T-helper 2 cell (primary cell): ENCODE measurements at regions not wholly inside any gene's neighbourhood (a gene's known extent, or its start where the extent isn't known, plus 50 kb on each side); places are given as distances from the start of the nearest gene placed in this dataset.
"Not testable (repeated sequence)": the region's sequence is repeated elsewhere in the genome, so short reads cannot be mapped to it uniquely, and the experiment has no call there.

Source experiments
- DNase-seq, 5 experiments: peaks; one replicate each; pipeline versions ENCODE4 v3.0.0 to v3.0.0-alpha.2; 2012 to 2022

DNA sequence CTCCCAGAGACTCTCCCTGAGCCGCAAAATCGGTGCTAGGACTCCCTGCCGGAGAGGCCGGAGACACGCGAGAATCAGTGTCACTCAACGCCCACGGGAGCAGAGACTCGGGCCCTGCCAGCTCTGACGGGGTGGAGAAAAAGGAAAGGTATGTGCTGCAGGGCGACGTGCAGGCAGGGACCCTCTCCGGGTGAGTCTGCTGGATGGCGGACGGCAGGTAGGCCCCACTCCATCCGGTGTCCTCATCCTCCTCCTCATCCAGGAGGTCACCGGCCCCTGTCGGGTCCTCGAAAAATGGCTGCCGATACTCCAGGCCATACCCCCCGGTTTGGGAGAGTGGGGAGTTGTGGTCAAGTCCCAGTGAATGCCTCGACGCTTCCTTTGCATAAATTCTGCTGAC lies 110.7 kb downstream of the PMAIP1 start:
- no peak for DNase-seq

DNA sequence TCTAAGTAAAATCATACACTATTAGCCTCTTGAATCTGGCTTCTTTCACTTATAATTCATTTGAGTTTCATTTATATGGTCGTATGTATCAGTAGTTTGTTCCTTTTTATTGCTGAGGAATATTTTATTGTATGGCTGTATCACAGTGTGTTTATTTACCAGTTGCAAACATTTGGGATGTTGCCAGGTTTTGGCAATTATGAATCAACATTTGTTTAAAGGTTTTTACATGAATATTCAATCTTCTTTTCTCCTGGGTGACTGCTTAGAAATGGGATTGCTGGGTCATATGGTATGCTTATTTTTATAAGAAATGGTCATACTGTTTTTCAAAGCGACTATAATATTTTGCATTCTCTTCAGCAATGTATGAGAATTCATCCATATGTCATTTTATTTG lies 107.9 kb downstream of the PMAIP1 start:
- no peak for DNase-seq

DNA sequence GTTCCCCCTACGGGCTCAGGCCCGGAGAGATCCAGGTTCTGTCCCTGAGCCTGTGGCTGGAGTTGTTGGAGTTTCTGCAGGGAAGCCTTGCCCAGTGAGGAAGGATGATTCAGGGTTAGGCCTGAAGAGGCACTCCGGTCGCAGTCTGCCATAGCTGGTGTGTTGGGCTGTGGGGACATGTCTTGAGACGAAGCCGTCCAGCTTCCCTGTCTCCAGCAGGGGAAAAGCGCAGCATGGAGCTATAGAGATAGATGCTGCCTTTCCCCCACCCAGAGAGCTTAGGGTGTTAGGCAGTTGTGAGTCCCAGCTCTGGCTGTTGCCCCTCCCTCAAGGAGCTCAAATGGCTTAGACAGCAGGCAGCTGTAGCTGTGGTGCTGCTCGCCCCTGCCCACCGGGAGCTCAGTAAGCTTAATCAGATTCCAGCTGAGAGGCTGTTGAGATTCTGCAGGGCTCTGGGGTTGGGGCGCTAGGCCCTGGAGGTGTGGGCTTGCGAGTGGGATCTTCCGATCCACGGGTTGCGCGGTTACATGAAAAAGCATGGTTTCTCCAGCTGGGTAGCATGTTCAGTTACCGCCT lies 103.9 kb downstream of the PMAIP1 start:
- no peak for DNase-seq

DNA sequence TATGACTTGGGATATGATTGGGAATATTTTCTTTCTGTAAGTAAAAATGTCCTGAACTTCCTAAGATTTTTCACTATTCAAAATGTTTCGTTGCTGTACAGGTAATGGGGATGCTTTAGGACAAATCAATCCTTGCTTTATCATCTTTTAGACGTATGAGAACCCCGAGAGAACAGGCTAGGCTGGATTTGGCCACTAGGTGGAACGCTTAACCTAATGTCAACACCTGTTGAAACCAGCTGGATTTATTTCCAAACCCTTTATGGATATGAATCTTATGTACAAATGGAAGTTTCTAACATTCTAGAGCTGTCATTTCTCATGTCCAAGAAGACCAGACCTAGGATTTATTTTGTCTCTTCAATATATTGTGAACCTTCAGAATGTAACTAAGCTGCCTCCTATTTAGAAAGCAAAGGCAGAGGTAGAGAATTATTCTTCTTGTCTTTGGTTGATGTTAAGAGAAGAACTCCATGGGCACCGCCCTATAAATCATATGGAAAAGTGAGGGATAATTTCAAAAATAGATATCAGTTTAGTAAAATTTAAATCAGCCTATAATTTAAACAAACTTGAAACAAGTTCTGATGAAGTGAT lies 96.7 kb downstream of the PMAIP1 start:
- DNase-seq: peak in 1 of 5 experiments; percentile 16

DNA sequence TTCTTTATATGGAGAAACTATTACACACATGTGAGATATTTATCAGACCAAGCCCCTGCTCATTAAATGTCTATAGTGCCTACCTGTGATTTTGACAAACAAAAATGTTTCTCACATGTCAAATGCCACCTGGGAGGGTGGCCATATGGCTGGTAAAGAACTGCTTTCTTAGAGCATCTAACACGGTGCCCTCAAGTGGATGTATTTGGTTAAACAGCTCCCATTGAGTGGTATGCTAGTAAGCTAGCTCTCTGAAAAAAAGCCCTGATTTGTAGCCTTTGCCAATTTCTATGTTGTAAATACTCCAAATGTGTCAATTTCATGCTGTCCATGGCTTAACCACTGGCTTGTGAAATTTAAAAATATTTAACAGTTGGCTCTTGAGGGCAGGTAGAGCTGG lies 94.6 kb downstream of the PMAIP1 start:
- DNase-seq: peak in 1 of 5 experiments; percentile 30

DNA sequence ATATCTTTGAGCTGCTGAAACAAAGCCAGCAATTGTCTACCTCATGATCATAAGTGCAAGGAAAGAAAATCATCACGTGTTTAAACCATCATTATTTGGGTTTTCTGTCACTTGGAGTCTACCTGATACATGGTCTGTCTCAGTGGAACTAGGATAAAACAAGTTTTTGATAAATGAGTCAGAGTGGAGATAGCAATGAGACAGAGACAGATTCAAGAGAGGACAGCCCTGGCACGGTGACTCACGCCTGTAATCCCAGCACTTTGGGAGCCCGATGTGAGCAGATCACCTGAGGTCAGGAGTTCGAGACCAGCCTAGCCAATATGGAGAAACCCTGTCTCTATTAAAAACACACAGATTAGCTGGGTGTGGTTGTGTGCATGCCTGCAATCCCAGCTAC lies 93.8 kb downstream of the PMAIP1 start:
- DNase-seq: no peak

DNA sequence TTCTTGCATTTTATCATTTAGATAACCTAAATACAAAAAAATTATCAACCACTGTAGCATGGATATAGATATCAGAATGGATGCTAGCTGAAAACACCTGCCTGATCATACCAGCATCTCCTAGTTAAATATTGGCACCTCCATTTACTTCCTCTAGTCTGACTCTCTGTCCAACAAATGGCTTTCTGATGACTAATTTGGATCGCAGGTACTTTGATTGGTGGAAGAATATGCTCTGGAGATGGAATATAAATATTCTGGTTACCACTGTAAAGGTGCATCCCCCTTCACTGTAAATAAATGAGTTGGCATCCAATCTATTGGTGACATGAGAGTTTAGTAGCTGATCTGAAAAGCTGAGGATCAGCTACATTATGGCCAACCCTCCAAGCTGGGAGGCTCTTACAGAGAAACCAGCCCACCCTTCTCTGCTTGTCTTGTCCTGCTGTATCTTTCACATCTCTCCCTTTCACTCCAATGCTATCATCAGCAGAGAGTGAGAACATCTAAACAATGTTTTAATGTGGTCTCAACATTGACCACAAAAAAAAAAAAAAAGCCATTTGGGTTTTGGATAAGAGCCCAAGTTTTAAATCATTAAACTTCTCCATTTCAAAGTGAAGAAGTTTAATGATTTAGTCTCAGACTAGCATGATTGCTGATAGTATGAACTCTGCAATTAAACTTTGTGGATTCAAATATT lies 90.5 kb downstream of the PMAIP1 start:
- DNase-seq: no peak

DNA sequence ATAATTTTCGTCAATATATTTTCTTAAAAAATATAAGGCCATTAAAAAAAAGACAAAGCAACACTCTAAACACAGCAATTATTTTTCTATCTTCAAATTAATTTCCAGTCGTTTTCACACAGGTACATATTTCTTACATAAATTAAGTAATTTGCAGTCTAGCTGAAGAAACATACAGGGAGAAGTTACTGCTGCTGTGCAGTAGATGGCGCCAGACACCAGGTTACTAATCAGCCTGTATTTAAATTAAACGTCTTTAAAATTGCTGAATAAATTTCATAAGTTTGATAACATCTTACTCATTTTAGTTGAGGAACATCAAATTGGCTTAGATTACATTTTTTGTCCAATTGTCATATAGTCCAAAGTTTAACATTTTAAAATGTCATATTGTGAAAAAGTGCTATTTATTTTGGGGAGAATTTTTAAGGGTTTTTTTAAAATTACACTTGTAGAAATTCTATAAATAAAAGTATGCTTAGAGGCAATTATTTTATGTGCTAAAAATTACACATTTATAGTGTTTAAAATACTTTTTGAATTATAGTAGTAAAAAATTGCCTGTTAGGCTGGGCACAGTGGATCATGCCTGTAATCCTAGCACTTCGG lies 88.4 kb downstream of the PMAIP1 start:
- peak in 3 of 5 experiments; percentile 16 to 63 (median 30) for DNase-seq

DNA sequence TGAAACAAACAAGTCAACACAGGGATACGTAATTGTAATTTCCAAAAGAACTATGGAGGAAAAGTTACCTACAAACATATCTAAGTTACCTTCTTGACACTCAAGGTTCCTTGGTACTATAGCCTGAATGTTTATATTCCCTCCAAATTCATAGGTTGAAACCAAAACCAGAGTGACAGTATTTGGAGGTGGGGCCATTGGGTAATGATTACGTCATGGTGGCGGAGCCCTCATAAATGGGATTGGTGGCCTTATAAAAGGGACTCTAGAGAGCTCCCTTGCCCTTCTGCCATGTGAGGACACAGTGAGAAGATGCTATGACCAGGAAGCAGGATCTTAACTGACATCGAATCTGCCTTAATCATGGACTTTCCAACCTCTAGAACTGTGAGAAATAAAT lies 87.3 kb downstream of the PMAIP1 start:
- DNase-seq: no peak

DNA sequence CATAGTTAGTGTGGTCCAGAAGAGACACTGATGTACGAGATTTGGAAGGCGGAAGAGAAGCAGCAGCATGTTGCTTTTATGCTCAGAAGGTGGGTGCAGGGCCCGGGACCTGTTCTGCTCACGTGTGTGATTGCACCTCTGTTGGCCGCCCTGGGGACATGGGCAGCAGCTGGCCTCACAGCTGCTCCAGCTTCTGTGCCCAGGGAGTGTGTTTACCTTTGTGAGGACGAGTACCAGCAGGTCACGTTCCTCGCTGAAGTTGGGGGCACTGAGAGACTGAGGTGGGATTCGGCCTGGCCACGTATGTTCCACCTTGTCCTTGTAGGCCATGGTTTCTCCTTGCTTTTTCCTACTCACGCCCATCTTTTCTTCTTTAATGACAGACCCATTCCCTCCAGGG lies 86.3 kb downstream of the PMAIP1 start:
- no peak for DNase-seq

DNA sequence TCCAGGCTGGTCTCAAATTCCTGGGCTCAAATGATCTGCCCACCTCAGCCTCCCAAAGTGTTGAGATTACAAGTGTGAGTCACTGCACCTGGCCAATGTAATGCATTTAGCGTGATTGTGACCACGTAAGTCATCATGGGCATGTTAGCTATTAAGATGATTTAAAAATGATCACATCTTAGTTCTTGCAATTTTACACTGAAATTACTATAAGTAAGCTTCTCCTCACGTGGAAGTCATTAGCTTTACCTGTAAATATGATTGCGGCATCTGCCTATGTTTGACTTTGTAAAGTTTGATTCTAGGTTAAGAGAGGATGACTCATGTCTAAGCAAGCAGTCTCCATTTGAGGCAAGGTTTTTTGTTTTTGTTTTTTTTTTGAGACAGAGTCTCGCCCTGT lies 85.5 kb downstream of the PMAIP1 start:
- DNase-seq: no peak

DNA sequence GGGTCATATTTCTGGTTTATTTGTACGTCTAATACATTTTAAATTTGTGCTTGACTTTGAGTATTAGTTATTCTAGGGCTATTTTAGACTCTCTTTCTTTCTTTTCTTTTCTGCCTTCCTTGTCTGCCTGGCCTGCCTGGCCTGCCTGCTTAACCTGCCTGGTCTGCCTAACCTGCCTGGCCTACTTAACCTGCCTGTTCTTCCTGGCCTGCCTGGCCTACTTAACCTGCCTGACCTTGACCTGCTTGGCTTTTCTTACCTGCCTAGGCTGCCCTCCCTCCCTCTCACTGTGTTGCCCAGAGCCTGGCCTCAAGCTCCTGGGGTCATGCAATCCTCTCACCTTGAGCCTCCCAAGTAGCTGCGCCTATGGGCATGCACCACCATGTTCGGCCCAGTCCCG lies 83.7 kb downstream of the PMAIP1 start:
- no peak for DNase-seq

DNA sequence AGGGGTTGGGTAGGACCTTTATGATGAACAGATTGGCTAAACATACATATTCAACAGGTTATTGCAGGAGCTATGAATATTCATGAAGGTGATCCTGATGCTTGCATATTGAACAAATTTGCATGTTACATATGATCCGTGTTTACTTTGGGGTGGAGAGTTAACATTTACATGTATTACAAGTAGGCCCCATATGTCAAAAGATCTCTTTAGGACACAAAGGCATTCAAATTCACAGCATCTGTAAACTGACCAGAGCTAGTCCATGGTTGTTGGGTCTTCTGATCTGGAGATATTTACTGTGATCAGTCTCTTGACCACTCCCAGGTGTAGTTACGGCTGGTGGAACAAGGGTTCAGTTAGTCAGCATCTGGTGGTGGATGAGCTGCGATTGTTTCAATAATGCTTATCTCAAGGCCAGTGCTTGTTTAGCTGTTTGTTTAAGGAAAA lies 80.4 kb downstream of the PMAIP1 start:
- DNase-seq: no peak

DNA sequence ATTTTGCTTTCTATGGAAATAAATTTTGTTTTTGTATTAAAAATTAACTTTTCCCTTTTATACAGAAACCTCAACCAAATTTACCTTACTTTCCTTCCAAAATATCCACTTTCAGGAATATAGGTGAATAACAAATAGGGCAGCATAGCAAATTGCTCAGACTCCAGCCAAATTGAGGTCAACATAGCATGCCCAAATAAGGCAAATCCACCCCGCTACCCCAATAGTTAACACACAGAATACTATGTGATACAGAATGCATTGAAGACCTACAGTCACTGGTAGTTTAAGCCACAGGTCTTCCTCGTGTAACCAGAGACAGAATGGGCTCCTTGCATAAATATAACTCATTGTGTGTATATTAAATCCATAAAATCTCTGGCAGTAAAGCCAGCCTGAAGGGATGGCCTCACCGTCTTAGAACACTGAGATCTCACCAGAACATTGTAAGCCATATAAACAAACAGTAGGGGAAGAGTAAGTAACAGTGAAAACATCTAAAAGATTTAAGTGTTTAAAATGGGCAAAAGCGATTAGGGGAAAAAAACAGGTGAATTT lies 72.2 kb downstream of the PMAIP1 start:
- DNase-seq: no peak

DNA sequence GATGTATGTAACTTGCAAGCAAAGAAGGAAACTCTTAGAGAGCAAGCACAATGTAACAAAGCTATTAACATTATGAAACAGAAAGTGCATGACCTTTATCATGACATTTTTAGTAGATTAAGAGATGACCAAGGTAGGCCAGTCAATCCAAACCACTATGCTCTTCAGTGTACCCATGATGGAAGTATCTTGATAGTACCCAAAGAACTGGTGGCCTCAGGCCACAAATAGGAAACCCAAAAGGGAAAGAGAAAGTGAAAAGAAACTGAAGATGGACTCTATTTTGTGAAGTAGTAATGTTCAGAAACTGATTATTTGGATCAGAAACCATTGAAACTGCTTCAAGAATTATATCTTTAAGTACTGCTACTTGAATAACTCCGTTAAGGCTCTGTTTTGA lies 71.3 kb downstream of the PMAIP1 start:
- not testable (repeated sequence) for DNase-seq

DNA sequence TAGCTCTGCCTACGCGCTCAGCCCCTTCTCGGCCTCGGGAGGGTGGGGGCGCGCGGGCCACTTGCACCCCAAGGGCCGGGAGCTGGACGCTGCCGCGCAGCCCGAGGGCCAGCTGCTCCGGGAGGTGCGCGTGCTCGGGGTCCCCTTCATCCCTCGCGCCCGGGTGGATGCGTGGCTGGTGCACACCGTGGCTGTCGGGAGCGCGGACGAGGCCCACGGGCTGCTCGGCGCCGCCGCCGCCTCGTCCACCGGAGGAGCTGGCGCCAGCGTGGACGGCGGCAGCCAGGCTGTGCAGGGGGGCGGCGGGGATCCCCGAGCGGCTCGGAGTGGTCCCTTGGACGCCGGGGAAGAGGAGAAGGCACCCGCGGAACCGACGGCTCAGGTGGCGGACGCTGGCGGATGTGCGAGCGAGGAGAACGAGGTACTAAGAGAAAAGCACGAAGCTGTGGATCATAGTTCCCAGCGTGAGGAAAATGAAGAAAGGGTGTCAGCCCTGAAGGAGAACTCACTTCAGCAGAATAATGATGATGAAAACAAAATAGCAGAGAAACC lies 69.8 kb downstream of the PMAIP1 start:
- not testable (repeated sequence) for DNase-seq

DNA sequence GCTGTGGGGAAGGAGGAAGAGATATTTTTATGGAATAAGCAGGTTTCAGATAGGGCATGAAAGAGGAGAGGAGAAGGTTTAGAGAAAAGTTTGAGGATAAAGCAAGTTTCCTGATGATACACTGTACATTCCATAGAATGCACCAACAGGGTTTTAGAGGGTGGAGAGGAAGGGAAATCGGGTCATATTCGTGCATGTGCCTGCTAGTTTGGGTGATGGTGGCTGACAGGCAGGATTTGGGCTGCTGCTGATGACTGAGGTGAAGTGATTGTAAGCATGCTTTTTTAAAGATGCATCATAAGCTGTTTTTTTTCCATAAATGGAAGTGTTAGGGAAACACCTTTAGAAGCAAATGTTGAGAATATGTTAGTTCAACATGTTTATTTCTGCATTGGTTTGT lies 68.8 kb downstream of the PMAIP1 start:
- DNase-seq: no peak

DNA sequence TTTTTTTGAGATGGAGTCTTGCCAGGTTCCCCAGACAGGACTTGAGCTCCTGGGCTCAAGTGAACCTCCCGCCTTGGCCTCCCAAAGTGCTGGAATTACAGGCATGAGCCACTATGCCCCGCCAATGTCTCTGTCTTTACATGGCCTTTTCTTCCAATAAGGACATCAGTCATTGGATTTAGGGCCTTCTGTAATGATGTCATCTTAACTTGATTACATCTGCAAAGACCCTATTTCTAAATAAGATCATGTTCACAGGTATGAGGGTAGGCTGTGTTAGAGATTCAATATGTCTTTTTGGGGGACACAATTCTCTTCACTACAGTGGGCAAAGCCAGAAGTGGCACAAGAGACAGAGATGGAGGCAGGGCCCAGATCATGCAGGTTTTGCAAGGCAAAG lies 68.1 kb downstream of the PMAIP1 start:
- no peak for DNase-seq

DNA sequence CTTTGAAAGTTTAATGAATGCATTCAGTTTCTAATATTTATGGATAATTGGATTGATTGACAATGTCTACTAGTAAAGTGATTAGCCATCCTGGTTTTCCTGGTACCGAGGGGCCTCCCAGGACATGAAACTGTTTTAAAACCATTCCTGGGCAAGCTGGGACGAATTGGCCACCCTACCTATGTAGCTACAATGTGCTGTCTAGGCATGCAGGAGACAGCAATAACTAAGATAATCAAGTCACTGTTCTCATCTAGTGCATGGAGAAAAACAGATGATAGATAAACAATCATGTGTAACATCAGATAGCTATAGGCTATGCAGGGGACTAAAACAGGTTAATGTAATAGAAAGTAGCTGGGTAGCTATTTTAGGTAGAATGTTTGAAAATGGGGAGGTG lies 67.1 kb downstream of the PMAIP1 start:
- DNase-seq: no peak

DNA sequence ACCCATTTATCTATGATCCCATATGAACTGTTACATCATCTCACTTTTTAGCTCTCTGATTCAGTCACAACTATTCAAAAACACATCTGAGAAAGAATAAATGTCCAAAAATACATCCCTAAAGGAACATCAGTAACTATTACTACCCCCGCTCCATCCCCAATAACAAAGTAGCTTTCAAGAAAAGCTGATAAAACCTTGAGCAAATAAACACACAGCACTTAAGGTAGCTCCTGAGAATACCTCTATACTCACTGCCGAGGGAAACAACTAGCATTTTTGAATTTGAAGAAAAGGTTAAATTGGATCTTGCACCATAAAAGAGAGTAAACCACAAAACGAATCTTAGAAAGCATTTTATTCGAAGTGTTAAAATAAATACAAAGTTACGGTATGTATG lies 63.4 kb downstream of the PMAIP1 start:
- no peak for DNase-seq

DNA sequence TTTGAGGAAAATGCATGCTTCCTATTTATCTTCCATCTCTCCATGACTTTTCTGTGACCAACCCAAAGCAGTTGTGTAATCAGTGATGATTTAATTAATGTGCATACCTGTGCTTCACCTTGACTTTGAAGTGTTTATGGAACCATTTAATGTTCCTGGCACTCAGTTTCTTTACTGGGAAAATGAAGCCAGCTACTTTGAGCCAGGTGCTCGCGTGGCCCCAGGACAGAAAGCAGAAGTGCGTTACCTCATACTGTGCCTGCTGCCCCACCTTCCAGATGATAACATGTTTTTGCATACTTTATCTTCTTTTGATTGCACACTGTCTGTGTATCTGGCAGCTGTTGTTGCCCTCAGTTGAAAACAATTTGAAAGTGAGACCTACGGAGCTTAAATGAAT lies 61.3 kb downstream of the PMAIP1 start:
- DNase-seq: no peak

DNA sequence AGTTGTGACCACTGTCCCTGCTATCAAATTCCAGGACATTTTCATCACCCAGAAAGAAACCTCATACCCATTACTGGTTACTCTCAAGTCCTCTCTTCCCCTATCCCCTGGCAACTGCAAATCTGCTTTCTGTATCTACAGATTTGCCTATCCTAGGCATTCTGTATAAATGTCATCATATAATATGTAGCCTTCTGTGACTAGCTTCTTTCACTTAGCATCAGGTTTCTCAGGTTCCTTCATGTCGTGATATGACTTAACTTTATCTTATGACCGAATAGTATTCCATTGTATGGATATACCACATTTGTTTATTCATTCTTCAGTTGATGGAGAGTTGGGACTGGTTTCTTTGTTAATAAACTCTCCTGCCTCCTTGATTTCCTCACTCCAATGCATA lies 60.5 kb downstream of the PMAIP1 start:
- DNase-seq: no peak

DNA sequence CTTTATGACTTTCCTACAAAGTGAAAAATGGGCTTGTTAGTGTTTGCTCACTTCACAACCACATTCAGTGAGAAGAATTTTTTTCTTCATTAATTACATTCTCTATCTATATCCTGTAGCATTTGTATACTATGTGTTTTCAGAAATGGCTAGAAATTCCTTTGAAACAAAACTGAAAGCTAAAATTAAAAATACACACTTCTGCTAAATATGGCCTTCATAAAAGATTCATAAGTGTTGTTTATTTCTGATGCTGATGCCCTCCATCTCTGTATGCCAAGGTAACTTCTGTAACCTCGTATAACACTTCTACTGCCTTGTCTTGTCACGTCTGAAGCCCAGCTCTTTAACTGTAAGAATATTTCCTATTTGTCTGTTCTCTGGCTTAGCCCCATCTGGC lies 59.8 kb downstream of the PMAIP1 start:
- peak in 1 of 5 experiments; percentile 17 for DNase-seq
